Retinal pigment epithelial cell (primary cell): ENCODE measurements at regions not wholly inside any gene's neighbourhood (a gene's known extent, or its start where the extent isn't known, plus 50 kb on each side); places are given as distances from the start of the nearest gene placed in this dataset.

ENCODE experiments used
- DNase-seq: peaks from one replicate; pipeline ENCODE4 v3.0.0-alpha.2; 2010; ENCODE audit warnings: low read depth
- H3K4me3 ChIP-seq: 2 replicates; pipeline ENCODE4 v1.5.1; 2011; ENCODE audit warnings: mild to moderate bottlenecking, low read length, control low read depth, moderate library complexity
- CTCF ChIP-seq: conservative IDR thresholded peaks from 2 replicates; pipeline ENCODE4 v1.5.1; 2011; ENCODE audit warnings: low read depth, low read length, control low read depth, inconsistent platforms

DNA sequence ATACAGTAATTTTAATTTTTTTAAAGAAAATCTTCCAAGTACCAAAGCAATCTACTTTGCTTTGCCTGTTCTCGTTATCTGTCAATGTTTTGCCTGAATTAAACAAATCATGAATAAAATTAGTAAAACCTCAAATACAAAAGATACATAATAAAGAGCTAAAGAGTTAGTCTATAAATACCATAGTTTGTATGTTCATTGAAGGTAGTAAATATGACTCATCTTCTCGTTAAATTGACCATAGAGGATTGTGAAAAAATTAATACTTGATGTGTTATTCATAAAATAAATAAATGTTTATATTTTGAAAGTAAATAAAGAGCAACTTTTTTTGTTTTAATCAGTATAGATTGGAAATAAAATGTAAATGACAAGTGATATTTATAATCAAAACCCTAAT, 246.5 kb upstream of the PLSCR5 start:
- no peak for DNase-seq

GRCh38 chr3:146845361-146845760, 240.2 kb upstream of the PLSCR5 start:
- TF ChIP-seq CTCF: no peak

More for the DNA sequence above, 246.5 kb upstream of the PLSCR5 start:
- no peak overlapping the region for H3K4me3 ChIP-seq
- no peak for TF ChIP-seq CTCF

GRCh38 chr3:146843476-146843875, 238.3 kb upstream of the PLSCR5 start:
- no peak for TF ChIP-seq CTCF
- H3K4me3 ChIP-seq: no peak overlapping the region

More at GRCh38 chr3:146845361-146845760, 240.2 kb upstream of the PLSCR5 start:
- DNase-seq: no peak
- no peak overlapping the region for H3K4me3 ChIP-seq

DNA sequence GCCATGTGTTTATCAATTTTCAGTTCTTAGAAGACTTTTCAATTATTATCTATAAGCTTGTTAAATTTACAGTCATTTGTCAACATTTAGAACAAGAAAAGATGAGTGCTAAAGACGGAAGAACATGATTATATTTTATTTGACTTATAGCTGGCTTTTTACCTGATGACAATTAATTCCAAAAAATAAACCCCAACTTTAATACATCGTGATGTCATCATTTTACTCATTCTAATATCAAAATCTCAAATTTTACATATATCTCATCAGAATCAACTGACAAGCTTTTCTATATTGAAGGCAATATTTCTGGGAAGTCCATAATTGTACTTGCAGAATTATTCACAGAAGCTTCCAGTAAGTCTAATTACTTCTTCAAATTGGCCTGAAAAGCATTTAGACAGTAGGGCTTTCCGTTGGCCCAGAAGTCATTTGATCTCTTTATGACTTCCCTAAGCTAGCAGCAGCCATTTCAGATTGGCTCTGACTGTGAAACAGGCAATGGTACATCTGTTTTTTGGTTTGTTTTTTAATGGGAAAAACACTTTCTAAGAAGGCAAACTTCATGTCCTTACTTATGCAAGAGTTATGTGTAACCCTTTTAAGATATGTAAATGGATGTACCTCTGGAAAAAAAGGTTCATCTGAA, 234.7 kb upstream of the PLSCR5 start:
- no peak overlapping the region for H3K4me3 ChIP-seq
- no peak for DNase-seq
- TF ChIP-seq CTCF: no peak

More at GRCh38 chr3:146843476-146843875, 238.3 kb upstream of the PLSCR5 start:
- DNase-seq: no peak

DNA sequence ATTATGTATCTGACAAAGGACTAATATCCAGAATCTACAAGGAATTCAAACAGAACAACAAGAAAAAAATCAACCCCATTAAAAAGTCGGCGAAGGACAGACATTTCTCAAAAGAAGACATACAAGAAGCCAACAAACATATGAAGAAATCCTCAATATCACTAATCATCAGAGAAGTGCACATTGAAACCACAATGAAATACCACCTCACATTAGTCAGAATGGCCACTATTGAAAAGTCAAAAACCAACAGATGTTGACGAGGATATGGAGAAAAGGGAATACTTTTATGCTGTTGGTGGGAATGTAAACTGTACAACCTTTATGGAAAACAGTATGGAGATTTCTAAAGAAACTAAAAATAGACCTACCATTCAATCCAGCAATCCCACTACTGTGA, 233.1 kb upstream of the PLSCR5 start:
- TF ChIP-seq CTCF: no peak
- DNase-seq: no peak

DNA sequence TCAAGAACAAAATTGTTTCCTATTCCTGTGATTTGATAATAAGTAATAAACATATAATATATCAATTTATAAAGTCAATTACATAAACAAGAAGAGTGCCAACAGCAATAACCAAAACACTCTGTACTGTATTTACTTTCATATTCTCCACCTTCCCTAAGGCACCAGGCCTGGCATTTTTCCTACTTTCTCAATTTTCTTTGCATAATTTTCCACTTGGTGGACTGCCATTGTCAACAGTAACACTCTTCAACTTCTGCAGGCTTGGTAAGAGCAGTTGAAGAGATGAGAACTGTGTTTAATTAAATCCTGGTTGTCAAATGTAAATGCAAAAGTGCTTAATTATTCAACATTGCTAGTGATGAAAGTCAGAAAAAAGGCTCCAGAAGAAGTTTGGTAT, 229.8 kb upstream of the PLSCR5 start:
- no peak overlapping the region for H3K4me3 ChIP-seq
- TF ChIP-seq CTCF: no peak
- DNase-seq: no peak

More for the DNA sequence above, 233.1 kb upstream of the PLSCR5 start:
- H3K4me3 ChIP-seq: no peak overlapping the region

DNA sequence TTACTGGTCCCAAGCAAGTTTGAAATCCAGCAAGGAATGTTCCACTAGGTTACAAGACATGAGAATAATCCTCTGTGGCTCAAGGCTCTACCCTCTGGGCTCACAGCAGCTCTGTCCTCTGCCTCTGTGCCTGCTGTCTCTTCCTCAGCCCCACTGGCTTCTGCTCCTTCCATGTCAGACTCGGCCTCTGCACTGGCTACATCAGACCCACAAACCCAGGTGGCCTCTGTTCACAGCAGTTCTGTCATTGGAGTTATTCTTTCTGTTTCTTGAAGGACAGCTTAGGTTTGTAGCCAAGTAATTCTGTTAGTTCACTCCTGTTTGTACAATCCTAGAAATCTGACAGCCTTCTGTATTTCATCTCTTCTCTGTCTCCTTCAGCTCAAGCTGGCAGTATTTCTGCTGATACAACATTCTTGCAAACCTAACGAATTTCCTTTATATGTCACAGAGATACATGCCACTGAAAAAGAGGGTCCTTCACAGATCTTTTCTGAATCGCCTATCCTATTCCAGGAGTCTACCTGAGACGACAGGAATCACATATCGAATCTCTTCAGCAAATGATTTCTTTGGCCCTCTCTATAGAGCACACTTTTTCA, 227.8 kb upstream of the PLSCR5 start:
- no peak overlapping the region for H3K4me3 ChIP-seq
- no peak for DNase-seq
- no peak for TF ChIP-seq CTCF
